ENCODE measurements at regions not wholly inside any gene's neighbourhood (a gene's known extent, or its start where the extent isn't known, plus 50 kb on each side); places are given as distances from the start of the nearest gene placed in this dataset.

DNA sequence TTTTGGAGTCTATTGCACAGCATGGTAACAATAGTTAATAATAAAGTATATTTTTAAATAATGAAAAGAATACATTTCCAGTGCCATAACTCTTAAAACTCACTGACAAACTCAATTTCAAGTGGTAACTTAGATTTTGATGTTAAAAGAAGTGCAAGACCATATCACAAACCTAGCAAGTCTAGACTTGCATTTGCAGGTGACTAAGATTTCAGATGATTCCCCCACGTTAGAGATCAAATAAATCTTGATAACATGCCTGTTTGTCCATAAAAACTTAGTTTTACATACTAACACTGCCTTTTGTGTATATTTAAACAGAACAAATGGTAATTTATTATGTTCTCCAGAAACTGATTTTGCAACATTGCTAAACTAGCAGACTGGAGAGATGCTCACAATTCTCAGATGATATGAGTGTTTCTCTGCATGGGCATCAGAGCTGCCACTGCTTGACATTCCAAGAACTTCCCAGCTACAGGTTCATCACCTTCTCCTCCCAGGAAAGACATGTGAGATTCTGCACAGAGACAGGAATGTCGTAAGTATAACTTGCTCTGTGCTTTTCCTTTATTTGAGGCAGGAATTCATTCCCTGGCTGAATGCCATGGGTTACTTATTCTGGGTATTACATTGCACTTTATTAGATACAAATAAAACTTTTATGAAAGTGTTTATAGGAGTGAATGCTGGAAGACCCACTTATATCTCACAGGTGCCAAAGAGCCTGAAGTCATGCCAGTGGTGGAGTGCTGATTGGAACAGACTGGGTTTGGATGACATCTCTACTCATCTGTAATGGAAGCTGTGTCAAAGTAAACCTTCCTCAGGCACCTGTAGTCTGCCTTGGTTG lies 160.2 kb upstream of the FOXA2 start:
- no peak for DNase-seq

DNA sequence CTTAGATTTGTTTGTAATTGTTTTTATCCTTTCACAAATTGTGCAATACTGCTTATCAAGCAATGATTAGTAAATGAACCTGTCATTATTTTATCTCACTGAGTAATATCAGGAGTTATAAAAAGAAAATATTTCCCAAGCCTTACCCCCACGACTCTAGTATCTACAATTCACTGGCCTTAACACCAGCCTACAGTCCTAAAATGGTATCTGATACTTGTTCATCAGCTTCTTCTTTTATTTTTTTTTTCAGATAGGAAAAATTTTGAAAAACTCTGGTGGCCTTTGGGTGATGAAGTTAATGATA lies 160.8 kb upstream of the FOXA2 start:
- no peak for DNase-seq

DNA sequence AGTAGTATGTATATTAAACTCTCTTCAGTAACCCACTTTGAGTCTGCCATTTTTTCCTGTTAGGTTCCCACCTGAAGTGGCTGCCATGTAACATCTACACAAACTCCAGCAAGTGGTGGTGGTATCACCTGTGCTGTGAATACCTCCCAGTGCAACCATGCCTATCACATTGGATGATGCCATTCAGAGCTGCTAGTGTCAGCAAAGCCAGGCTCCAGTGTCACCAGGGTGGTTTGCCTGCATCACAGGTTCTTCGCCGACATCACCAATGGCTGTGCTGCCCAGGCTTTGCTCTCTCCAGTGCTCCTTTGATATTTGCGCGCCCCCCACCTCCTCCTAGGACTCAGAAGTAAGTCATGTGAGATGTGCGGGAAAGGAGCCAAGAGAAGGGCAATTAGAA lies 162.6 kb upstream of the FOXA2 start:
- no peak for DNase-seq

GRCh38 chr20:22752324-22752723 lies 168.0 kb upstream of the FOXA2 start:
- no peak for DNase-seq

DNA sequence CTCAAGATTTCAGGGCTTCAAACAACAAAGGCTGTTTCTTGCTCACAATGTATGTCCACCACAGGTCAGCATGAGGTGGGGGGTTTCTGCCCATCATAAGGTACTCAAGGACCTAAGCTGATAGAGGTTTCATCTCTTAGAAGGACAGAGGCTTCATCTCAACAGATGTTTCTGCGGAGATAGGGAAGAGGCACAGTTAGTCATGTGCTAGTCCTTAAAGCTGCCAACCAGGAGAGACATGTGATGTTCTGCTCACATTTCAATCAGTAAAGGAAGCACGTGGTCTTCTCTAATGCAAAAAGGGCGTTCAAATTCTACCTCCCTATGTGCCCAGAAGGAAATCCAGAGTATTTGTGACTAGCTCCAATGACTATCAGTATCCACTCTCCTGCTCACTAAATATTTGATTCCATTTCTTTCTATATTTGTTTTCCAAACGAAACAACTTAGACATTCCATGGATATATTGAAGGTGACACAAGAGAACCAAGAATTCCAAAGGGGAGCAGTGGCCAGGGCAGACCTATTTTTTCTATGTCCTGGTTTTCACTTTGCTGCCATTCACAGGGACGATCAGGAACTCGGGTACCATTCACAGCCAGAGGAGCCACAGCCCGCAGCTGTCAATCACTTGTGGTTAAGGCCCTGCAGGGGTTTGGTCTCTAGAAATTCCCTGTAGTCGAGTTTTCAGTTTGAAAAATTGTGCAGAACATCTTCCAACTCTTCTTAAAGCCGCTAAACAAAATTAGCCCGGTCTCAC lies 173.2 kb upstream of the FOXA2 start:
- no peak for DNase-seq

- DNase-seq = no peak
Observed at GRCh38 chr20:22758815-22759214, 174.4 kb upstream of the FOXA2 start.

- DNase-seq = no peak
Observed at GRCh38 chr20:22762576-22763256, 178.3 kb upstream of the FOXA2 start.

GRCh38 chr20:22763257-22763906 lies 179.0 kb upstream of the FOXA2 start:
- no peak for DNase-seq

- no peak for DNase-seq
Observed at GRCh38 chr20:22768266-22769178, 184.2 kb upstream of the FOXA2 start.

- DNase-seq = no peak
Observed at GRCh38 chr20:22770241-22770800, 185.9 kb upstream of the FOXA2 start.

DNA sequence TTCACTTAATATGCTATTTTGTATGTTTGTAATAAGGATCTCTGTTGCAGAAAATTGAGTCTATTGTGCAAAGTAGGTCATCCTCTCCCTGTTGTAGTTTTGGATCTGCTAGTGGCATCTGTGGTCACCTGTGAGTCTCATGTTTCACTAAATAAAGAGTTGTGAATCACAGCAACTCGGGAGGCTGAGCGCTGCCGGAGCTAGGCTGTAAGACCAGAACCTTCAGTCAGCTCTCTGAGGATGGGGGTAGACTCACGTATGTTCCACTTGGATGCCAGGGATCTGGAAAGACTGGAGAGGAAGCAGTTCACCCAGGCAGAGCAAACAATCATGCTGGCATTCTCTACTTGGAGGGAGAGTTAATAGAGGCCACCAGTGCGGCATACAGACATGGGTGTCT lies 187.3 kb upstream of the FOXA2 start:
- no peak for DNase-seq

GRCh38 chr20:22773344-22773743 lies 189.0 kb upstream of the FOXA2 start:
- DNase-seq = no peak

- DNase-seq = no peak
Observed at GRCh38 chr20:22775256-22775655, 190.9 kb upstream of the FOXA2 start.

DNA sequence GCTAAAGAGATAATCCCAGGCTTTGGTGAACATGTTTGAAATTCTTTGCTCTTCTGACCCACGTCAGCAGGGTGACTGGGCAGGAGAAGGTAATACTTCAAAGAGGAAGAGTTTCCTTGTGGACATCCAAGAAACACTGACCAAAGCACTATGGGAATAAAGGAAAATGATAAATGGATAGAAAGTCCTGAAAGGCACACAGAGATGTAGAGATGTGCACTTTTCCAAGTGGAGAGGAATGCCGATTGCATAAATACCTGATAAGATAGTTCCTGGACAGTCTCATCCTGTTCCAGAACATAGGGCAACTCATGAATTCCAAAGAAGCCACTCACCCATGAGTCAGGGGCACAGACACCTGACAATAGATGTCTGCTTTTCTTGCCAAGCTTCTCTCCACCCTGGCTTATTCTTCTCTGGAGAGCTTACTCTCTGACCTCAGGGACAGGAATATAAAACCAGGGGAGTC lies 191.3 kb upstream of the FOXA2 start:
- DNase-seq = no peak

DNA sequence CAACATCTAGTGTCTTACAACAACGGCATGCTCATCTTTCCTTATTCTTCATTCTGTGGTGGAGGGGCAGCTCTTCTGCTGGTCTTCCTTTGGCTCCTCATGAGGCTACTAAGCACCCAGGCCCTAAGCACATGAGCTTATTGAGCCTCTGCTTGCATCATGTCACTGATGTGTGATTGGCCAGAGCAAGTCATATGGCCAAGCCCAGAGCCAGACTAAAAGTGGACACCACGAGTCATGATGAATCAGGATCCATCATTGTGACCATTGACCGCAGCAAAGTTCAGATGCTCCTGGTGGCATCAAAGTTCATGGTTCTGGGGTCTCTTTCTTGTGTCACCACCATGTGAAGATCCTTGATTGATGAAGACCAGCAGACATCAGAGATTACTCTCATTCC lies 192.0 kb upstream of the FOXA2 start:
- no peak for DNase-seq

DNA sequence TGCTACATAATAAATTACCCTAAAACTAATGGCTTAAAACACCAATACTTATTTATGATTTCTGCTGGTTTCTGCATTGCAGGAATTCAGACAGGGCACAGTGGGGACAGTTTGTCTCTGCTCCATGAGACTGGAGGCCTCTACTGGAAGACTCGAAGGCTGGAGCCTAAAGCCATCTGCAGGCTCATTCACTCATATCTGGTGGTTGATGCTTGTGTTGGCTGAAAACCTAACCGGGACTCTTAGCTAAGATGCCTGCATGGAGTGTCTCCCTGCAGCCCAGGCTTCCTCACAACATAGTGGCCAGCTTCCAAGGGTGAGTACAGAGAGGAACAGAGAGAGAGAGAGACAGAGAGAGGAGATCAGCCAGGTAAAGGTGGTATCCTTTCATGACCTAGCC lies 195.5 kb upstream of the FOXA2 start:
- DNase-seq = no peak

DNA sequence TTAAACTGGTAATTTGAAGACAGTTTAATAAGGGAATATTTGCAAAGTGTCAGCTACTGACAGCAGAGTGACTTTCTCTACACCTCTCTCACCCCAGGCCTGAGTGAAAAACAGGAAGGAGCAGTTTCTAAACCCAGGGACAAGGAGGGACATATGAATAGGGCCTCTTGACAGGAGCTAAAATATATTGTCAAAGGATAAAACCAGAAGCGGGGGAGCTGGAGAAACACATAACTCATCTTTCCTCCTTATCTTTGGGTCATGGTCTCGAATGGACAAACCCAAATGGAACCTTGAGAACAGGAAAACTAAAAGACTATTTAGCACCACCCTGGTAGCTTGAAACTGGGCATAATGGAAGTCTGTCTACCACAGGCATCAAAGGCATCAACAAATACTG lies 197.5 kb upstream of the FOXA2 start:
- DNase-seq = no peak

GRCh38 chr20:22789676-22790075 lies 205.3 kb upstream of the FOXA2 start:
- DNase-seq = no peak

DNA sequence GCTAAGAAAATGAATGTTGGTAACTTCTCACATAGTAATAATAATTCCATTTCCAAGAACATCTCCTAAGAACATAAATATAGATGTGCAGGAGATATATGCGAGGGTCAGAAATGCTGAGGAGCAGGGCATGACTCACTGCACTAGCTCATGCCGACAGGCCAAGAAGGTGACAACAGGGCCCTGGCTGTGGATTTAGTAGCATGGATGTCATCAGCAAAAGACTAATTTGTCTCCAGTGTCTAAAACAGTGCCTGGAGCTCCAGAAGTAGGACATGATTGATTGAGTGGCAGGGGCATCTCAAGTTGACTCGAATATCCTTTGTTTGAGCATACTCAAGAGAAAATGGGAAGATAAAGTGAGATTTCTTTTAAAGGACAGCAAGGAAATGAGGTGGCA lies 207.0 kb upstream of the FOXA2 start:
- no peak for DNase-seq

DNA sequence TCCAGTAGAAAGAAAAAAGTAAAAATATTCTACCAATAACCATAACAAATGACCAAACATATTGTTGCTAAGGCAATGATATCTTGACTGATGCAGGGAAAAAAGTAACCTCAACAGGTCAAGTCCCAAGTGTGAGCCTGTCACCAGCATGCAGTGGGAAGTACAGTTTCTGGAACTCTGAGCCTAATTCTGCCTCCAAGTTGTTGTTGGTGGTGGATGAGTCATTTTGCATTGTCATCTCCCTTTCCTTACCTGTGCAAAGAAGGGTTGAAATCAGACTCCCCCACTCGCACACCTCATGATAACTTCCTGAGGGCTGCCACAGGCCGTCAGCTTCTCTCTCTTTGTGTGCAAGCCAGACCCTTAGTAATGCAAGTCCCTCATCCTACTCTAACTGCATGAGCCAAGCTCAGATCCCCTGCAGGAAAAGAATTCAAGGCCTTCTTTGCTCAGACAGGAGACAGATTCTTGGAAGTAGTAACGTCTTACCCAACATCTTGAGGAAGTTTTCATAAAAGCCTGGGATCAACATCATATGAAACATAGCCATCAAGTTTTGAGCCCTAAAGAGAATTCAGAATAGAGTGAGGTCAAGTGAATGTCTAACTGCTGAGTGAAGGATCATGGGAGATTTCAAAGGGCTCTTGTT lies 207.6 kb upstream of the FOXA2 start:
- DNase-seq = no peak

DNA sequence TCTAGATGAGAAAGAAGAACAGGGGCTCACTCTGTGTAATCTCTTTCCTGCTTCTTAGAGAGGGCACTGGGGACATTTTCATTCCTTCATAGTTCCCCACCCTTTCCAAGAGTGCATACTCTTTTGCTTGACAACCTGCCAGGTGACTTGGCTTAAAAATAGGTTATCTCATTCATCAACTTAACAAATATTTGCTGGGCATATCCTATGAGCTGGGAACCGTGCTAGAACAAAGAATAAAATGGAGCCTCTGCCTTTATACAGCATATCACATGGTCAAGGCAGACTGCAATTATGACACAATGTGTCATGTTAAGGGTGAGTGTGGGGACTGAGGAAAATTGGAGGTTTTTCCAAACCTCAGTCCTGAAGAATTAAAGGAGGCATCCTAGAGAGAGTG lies 209.8 kb upstream of the FOXA2 start:
- DNase-seq = no peak

Measured in activated CD4-positive, alpha-beta T cell treated with anti-CD3 and anti-CD28 coated beads for 4 hours (primary cell).